Stimulated activated CD4-positive, alpha-beta T cell treated with anti-CD3 and anti-CD28 coated beads, Interleukin-1b, Interleukin-23, amount 100 ng/mL, for 48 hours (primary cell): ENCODE measurements at regions not wholly inside any gene's neighbourhood (a gene's known extent, or its start where the extent isn't known, plus 50 kb on each side); places are given as distances from the start of the nearest gene placed in this dataset.

Source experiments
- DNase-seq: peaks from one replicate; pipeline ENCODE4 v3.0.0-alpha.2; 2020

DNA sequence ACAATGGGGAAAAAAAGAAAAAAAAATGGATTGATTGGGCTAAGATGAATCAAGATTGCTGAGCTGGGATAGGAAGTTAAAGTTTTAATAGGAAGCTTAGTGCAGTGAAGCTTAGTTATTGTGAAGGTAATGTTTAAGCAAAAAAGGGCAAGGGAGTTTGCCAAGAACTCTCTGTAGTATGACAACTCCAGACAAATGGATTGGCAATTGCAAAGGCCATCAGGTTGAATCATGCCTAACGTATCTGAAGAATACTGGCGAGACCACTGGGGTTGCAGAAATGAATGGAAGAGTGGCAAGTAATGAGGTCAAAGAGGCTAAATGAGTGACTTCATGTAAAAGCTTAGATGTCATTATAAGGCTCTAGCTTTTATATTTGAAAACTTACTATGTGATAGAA is 1654.0 kb downstream of the PCDH7 start:
- DNase-seq: no peak

DNA sequence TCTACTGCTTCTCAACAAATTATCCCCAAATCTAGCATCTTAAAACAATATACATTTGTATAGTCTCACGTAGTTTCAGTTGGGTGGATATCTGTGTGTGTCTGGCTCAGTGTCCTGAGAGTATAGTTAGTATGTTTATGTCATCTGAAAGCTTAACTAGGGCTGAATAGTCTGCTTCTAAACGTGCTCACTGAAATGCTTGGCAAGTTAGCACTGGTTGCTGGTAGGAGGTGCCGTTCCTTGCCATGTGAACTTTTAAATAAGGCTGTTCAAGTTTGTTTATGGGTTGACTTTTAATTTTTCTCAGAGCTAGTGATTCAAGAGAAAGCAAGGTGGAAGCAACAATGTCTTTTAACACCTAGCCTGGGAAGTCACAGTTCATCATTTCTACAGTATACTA is 1673.6 kb downstream of the PCDH7 start:
- DNase-seq: no peak

- no peak for DNase-seq
Measured at GRCh38 chr4:32394255-32394654, 1674.1 kb downstream of the PCDH7 start.

- DNase-seq: no peak
Measured at GRCh38 chr4:32396507-32397070, 1676.4 kb downstream of the PCDH7 start.

GRCh38 chr4:32400870-32401269 is 1680.7 kb downstream of the PCDH7 start:
- DNase-seq: no peak

GRCh38 chr4:32417113-32417704 is 1697.0 kb downstream of the PCDH7 start:
- no peak for DNase-seq

DNA sequence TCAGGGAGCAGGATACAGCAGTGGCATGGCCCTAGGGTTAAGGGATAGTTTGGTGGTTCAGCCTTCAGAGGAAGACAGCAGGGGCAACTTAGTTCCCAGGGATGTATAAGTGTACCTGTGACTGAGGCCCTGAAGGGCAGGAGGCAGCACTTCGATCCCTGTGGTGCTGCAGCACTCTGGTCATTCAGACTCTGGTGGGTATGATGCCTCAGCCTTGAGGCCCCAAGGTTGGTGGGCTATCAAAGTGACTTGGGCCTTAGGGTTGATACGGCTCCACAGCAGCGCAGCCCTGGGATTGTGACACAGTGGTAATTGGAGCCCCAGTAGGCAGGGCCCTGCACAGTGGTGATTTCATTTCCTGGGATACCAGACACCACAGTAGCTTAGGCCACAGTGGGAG is 1703.1 kb downstream of the PCDH7 start:
- DNase-seq: no peak

DNA sequence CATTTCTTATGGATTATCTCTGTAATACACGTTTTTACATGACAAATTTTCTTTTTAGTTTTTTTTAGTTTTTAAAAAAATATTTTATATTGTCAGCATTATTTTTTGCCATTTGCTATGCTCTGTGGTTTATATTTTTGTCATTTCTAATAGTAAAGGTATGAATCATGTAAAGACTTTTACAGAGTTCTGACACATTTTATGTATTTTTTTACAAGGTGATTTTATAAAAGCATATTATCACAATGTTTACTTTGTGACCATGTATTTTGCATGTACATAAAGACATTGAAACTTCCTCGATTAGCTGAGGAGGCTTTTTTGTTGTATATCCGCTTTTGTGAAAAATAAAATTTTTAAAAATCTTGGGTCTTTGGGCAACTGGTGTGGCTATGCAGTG is 1705.1 kb downstream of the PCDH7 start:
- no peak for DNase-seq

- no peak for DNase-seq
Measured at GRCh38 chr4:32427566-32427965, 1707.4 kb downstream of the PCDH7 start.

DNA sequence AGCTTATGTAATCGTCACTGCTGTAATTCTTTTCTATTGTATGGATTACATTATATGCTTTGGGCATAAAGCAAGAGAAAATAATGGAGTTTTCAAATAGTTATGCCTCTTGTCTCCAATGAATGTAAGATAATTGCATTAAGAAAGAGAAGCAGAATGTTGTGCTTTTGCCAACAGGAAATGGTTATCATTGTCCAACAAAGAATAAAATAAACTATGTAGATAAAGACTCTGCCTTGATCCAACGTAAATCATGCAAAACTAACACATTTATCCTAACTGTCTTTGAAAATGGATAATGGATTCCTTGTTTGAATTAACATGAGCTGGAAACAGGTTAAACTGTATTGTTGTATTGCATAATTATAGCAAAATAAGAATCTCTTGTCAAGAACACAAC is 1709.0 kb downstream of the PCDH7 start:
- no peak for DNase-seq

DNA sequence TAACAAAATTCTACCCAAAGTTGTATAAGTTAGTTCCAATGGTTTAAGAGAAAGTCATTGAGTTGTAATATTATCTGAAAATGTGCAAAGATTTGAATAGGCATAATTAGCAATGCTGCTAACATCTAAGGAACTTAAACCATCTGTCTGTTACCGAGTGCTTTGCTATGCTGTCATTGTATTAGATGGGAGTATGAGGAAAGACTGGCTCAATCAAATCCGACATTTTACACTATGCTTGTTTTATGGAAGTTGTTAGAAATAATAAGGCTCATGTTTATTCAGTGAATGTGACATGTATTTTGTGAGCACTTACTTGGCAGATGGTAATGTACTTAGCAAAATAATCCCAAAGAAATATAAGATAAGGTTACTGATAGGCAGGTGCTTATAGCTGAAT is 1715.1 kb downstream of the PCDH7 start:
- no peak for DNase-seq

DNA sequence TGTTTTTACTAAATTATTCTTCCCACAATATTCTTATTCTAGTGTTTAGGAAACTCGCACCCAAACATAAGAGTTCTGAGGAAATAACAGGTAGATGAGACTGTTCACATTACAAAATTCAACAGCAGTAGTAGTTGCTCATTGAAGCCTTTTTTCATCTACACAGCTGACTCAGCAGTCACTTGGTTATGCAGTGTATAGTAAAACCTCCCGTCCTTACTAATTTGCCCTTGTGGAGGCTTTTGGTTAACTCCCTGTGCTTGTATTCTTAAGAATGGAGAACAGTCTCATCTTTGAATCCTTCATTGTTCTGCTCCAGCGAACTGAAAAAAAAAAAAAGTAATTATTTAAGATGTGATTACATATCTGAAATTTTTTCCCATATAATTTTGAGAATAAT is 1716.6 kb downstream of the PCDH7 start:
- no peak for DNase-seq

- no peak for DNase-seq
Measured at GRCh38 chr4:32440391-32440790, 1720.2 kb downstream of the PCDH7 start.

GRCh38 chr4:32454482-32454881 is 1734.3 kb downstream of the PCDH7 start:
- DNase-seq: no peak

GRCh38 chr4:32455231-32455630 is 1735.1 kb downstream of the PCDH7 start:
- DNase-seq: no peak

GRCh38 chr4:32460972-32461371 is 1740.8 kb downstream of the PCDH7 start:
- no peak for DNase-seq

DNA sequence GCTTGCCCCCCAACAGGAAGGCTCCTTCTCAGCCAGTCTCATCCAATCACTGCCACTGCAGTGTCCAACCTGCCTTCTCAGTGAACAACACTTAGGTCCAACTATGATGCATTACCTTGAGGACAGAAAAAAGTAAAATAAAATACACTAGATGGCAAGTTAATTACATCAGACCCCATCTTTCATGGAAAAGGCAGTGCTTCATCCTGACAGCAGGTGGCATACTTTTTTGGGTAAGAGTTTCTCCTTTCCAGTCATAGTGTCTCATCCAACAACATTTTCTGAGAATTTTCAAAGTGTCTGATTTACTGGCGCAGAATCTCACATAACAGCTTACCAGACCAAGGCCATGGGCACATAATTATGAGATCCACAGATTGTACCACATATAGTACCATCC is 1742.8 kb downstream of the PCDH7 start:
- no peak for DNase-seq

GRCh38 chr4:32470087-32470585 is 1750.0 kb downstream of the PCDH7 start:
- DNase-seq: no peak

GRCh38 chr4:32472918-32473317 is 1752.7 kb downstream of the PCDH7 start:
- no peak for DNase-seq

GRCh38 chr4:32475710-32476109 is 1755.5 kb downstream of the PCDH7 start:
- DNase-seq: no peak

GRCh38 chr4:32477518-32477917 is 1757.3 kb downstream of the PCDH7 start:
- DNase-seq: no peak

GRCh38 chr4:32485956-32486355 is 1765.8 kb downstream of the PCDH7 start:
- DNase-seq: no peak

GRCh38 chr4:32488690-32489089 is 1768.5 kb downstream of the PCDH7 start:
- DNase-seq: no peak

DNA sequence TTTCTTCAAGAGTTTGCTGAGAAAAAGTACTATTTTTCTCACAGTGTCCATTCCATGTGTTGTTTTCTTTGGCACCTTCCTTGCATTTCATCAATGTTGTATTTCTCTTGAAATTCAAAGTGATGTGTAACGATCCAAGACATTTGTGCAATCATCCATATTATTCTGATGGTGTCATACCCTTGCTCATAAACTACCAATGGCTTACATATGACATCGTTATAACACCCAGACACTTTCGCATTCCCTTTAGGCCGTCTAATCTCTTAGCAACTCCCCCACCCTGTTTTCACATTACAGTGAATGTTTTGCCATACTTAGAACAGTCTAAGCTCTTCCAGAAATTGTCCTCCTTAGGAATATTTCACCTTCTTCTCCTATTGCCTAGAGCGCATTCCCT is 1779.0 kb downstream of the PCDH7 start:
- no peak for DNase-seq

GRCh38 chr4:32503241-32503640 is 1783.1 kb downstream of the PCDH7 start:
- DNase-seq: no peak
